ENCODE measurements at regions not wholly inside any gene's neighbourhood (a gene's known extent, or its start where the extent isn't known, plus 50 kb on each side); places are given as distances from the start of the nearest gene placed in this dataset.
A peak's percentile ranks its signal among the peaks of the same experiment; 100 is the strongest.

DNA sequence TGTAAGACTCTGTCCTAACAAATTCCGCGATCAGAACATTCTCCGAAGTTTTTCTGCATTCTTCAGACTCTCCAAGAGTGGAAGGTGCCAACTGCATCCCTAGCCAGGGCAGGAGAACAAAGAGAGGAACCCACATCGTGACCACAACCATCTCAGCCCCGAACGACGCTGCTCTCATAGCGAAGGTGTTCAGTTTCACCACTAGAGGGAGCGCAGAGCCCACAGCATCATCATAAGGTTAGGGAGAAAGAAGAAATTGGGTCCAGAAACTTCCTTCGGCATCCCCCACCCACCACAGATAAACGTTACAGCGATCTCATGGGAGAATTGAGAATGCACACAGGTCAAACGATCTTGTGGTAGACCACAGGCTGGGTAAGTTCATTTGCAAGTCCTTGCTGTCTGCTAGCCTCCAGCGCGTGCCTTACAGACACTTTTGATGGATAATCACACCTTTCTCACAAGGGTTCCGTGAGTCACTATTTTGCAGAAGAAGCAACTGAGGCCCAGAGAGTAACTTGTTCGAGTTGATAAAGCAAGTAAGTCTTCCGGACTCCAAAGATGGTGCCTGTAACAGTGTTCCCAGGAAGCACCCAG, 53.7 kb upstream of the ARL4C start:
- peak; percentile 72 for DNase-seq

- DNase-seq, result no peak
Observed at GRCh38 chr2:234550056-234550455, 53.2 kb upstream of the ARL4C start.

DNA sequence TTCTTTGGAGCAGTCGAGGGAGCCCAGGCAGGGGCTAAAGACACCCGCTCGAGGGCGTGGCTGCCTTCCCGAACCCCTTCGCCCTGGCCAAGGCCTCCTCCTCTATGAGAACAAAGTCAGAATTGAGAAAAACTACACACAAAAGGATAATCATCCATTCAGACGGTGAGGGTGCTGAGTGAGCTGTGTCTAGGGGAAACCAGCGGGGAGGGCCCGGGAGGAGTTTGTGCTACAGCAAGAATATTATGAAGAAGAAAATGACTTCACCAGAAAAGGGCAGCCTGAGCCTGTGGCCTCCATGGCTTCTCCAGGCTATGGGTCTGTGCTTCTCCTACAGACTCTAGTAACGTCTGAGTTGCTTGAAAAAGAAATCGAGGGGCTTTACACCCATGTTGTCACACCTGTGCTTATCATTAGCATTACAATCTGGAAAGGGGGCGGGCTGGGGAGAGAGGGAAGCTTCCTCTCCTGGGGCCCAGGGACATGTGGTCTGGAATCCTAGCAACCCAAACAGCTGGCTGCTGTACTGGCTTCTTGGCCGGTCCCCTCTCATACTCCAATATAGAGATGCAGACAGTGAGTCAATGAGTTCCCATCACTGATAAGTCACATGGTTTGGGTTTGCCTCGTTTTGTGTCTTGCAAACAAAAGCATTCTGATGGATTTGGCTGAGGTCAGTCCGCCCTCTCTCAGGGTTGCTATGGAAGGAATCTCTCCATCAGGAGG, 52.0 kb upstream of the ARL4C start:
- no peak for DNase-seq

GRCh38 chr2:234546770-234547169, 49.9 kb upstream of the ARL4C start:
- no peak for DNase-seq
